DOHH2 (cell line): ENCODE measurements at regions not wholly inside any gene's neighbourhood (a gene's known extent, or its start where the extent isn't known, plus 50 kb on each side); places are given as distances from the start of the nearest gene placed in this dataset.

Experiments
- H3F3A ChIP-seq: fragments of 200-600 bp; sonication (generic), shearing (Covaris generic); 2 replicates; pipeline ENCODE4 v1.6.0; 2016; ENCODE audit warnings: antibody characterized with exemption, mild to moderate bottlenecking; ENCODE audit not compliant: control insufficient read depth, insufficient read depth
- H3K27ac ChIP-seq: fragments of 200-600 bp; sonication (generic); 2 replicates; pipeline ENCODE4 v1.5.1; 2014; ENCODE audit warnings: low read depth, mild to moderate bottlenecking, low read length, moderate library complexity
- H3K27me3 ChIP-seq: fragments of 200-600 bp; sonication (generic); 2 replicates; pipeline ENCODE4 v1.6.1; 2014; ENCODE audit warnings: mild to moderate bottlenecking, low read length, mixed read lengths; ENCODE audit not compliant: control insufficient read depth
- H3K36me3 ChIP-seq: fragments of 200-600 bp; sonication (generic); 2 replicates; pipeline ENCODE4 v1.6.1; 2014; ENCODE audit warnings: mild to moderate bottlenecking, low read length, moderate library complexity, mixed read lengths; ENCODE audit not compliant: control insufficient read depth
- H3K4me1 ChIP-seq: fragments of 200-600 bp; sonication (generic); 2 replicates; pipeline ENCODE4 v1.6.1; 2014; ENCODE audit warnings: mild to moderate bottlenecking, low read length, mixed read lengths; ENCODE audit not compliant: control insufficient read depth
- H3K4me2 ChIP-seq: fragments of 200-600 bp; sonication (generic); 2 replicates; pipeline ENCODE4 v1.6.0; 2014; ENCODE audit warnings: mild to moderate bottlenecking, low read length, moderate library complexity
- H3K4me3 ChIP-seq: fragments of 200-600 bp; sonication (generic); 2 replicates; pipeline ENCODE4 v1.5.1; 2014; ENCODE audit warnings: mild to moderate bottlenecking, low read length, mixed read lengths
- H3K79me2 ChIP-seq: fragments of 200-600 bp; sonication (generic); 2 replicates; pipeline ENCODE4 v1.6.1; 2014; ENCODE audit warnings: mild to moderate bottlenecking, low read length, mixed read lengths; ENCODE audit not compliant: control insufficient read depth
- H3K9me2 ChIP-seq: fragments of 200-600 bp; sonication (generic); replicated peaks from 2 replicates; pipeline ENCODE4 v1.6.1; 2014; ENCODE audit warnings: mild to moderate bottlenecking, low read length, mixed read lengths; ENCODE audit not compliant: control insufficient read depth
- H3K9me3 ChIP-seq: fragments of 200-600 bp; sonication (generic); 2 replicates; pipeline ENCODE4 v1.6.1; 2014; ENCODE audit warnings: antibody characterized with exemption, low read length, mixed read lengths; ENCODE audit not compliant: control insufficient read depth, insufficient read depth
- H4K20me1 ChIP-seq: fragments of 200-600 bp; sonication (generic); 2 replicates; pipeline ENCODE4 v1.6.0; 2014; ENCODE audit warnings: low read depth, mild to moderate bottlenecking, antibody characterized with exemption, low read length, moderate library complexity; ENCODE audit not compliant: control insufficient read depth, insufficient read depth
- CTCF ChIP-seq: fragments of 200-600 bp; sonication (generic); IDR thresholded peaks from one replicate; pipeline ENCODE4 v1.5.1; 2014; ENCODE audit warnings: antibody characterized with exemption, mild to moderate bottlenecking, low read depth, low read length; ENCODE audit not compliant: poor library complexity, severe bottlenecking
- EZH2phosphoT487 ChIP-seq: fragments of 200-600 bp; sonication (generic); IDR thresholded peaks from 2 replicates; pipeline ENCODE4 v1.6.1; 2017; ENCODE audit warnings: borderline replicate concordance, mild to moderate bottlenecking, antibody characterized with exemption, low read length, moderate library complexity, mixed read lengths

DNA sequence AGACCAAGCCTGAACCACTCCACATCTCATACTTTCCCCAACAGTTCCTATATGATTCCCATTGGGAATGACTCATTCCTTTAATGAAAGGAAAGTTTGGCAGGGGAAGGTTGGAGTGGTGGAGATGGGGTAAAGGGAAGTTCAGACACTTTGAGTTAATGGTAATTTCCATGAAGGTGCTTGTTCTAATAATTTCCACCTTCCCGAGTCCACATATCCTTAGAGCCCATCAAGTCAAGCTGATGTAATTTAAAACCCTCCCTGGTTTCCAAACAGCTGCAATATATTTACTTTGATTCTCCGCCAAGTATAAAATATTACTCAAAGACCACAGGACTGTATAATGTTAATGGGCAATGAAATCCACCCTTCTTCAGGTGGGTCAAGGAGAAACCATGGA lies 95.0 kb upstream of the GALNT15 start:
- Histone ChIP-seq H3K4me3 (no peak overlapping the region), H3F3A (no peaks in the 10 kb centered on the region), H3K27ac (no peak overlapping the region), H3K27me3 (no peaks in the 10 kb centered on the region), H3K36me3 (no peaks in the 10 kb centered on the region), H4K20me1 (no peaks in the 10 kb centered on the region), H3K9me2 (no peaks in the 10 kb centered on the region), H3K9me3 (peaks cover 12% of the 10 kb centered on the region; the same call in 1 of the 2 replicates), H3K4me2 (no peak overlapping the region), H3K4me1 (no peaks in the 10 kb centered on the region), H3K79me2 (no peaks in the 10 kb centered on the region)
- TF ChIP-seq CTCF (no peak), EZH2phosphoT487 (no peak)

DNA sequence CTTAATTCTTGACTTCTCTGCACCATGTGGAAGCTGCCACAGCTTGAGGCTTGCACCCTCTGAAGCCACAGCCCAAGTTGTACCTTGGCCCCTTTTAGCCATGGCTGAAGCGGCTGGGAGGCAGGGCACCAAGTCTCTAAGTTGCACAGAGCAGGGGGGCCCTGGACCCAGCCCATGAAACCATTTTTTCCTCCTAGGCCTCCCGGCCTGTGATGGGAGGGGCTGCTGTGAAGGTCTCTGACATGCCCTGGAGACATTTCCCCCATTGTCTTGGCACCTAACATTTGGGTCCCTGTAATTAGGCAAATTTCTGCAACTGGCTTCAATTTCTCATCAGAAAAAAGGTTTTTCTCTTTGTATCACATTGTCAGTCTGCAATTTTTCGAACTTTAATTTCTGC lies 92.8 kb upstream of the GALNT15 start:
- H3K9me2 ChIP-seq, result no peaks in the 10 kb centered on the region
- no peaks in the 10 kb centered on the region for H4K20me1 ChIP-seq
- no peak for TF ChIP-seq CTCF
- TF ChIP-seq EZH2phosphoT487, result no peak
- no peak overlapping the region for H3K4me2 ChIP-seq
- peaks cover 12% of the 10 kb centered on the region for H3K9me3 ChIP-seq
- H3F3A ChIP-seq, result no peaks in the 10 kb centered on the region
- H3K27ac ChIP-seq, result no peak overlapping the region
- no peaks in the 10 kb centered on the region for H3K4me1 ChIP-seq
- no peak overlapping the region for H3K4me3 ChIP-seq
- H3K79me2 ChIP-seq, result no peaks in the 10 kb centered on the region
- H3K27me3 ChIP-seq, result no peaks in the 10 kb centered on the region
- no peaks in the 10 kb centered on the region for H3K36me3 ChIP-seq

- Histone ChIP-seq H3K4me3 (no peak overlapping the region), H3K4me2 (no peak overlapping the region)
- TF ChIP-seq EZH2phosphoT487 (no peak), CTCF (no peak)
Measured at GRCh38 chr3:16084887-16085286, 89.6 kb upstream of the GALNT15 start.

DNA sequence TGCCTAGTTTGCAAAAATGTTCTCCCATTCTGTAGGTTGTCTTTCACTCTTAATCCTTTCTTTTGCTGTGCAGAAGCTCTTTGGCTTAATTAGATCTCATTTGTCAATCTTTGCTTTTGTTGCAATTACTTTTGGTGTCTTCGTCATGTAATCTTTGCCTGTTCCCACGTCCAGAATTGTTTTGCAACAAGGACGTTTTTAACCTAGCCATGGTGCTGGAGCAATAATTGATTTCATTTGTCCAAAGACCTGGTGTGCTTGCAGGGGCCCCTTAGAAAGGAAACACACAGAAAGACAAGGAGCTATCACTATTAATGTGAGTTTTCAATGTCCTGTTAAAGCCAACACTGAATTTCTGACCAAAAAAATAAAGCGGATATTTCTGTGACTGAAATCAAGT lies 89.1 kb upstream of the GALNT15 start:
- Histone ChIP-seq H4K20me1 (no peaks in the 10 kb centered on the region), H3K9me2 (no peaks in the 10 kb centered on the region), H3K36me3 (no peaks in the 10 kb centered on the region), H3K9me3 (peaks cover 12% of the 10 kb centered on the region), H3K4me1 (no peaks in the 10 kb centered on the region), H3K4me3 (no peak overlapping the region), H3F3A (no peaks in the 10 kb centered on the region), H3K27me3 (no peaks in the 10 kb centered on the region), H3K4me2 (no peak overlapping the region), H3K79me2 (no peaks in the 10 kb centered on the region), H3K27ac (no peak overlapping the region)
- TF ChIP-seq CTCF (no peak), EZH2phosphoT487 (no peak)

More at GRCh38 chr3:16084887-16085286, 89.6 kb upstream of the GALNT15 start:
- Histone ChIP-seq H4K20me1 (no peaks in the 10 kb centered on the region), H3K4me1 (no peaks in the 10 kb centered on the region), H3K9me2 (no peaks in the 10 kb centered on the region), H3K27ac (no peak overlapping the region), H3K79me2 (no peaks in the 10 kb centered on the region), H3K27me3 (no peaks in the 10 kb centered on the region), H3K36me3 (no peaks in the 10 kb centered on the region), H3K9me3 (peaks cover 12% of the 10 kb centered on the region), H3F3A (no peaks in the 10 kb centered on the region)
